Limb (tissue), 2 donors: ENCODE measurements at regions not wholly inside any gene's neighbourhood (a gene's known extent, or its start where the extent isn't known, plus 50 kb on each side); places are given as distances from the start of the nearest gene placed in this dataset.

ENCODE experiments used
- DNase-seq, 2 donors: peaks; one replicate each; pipeline ENCODE4 v3.0.0-alpha.2; 2016; ENCODE audit errors: extremely low spot score in 2 of 2

GRCh38 chr15:93449798-93450197 lies 360.8 kb upstream of the RGMA start:
- DNase-seq = no peak

GRCh38 chr15:93438310-93438709 lies 349.3 kb upstream of the RGMA start:
- no peak for DNase-seq

GRCh38 chr15:93432474-93432873 lies 343.5 kb upstream of the RGMA start:
- no peak for DNase-seq

GRCh38 chr15:93428807-93429351 lies 339.9 kb upstream of the RGMA start:
- no peak for DNase-seq

- DNase-seq = no peak
Measured at GRCh38 chr15:93428150-93428549, 339.1 kb upstream of the RGMA start.

- no peak for DNase-seq
Measured at GRCh38 chr15:93424131-93424530, 335.1 kb upstream of the RGMA start.

GRCh38 chr15:93422476-93422875 lies 333.5 kb upstream of the RGMA start:
- no peak for DNase-seq

- DNase-seq = no peak
Measured at GRCh38 chr15:93420477-93420876, 331.5 kb upstream of the RGMA start.

- no peak for DNase-seq
Measured at GRCh38 chr15:93420050-93420452, 331.0 kb upstream of the RGMA start.

- no peak for DNase-seq
Measured at GRCh38 chr15:93418566-93418965, 329.6 kb upstream of the RGMA start.

GRCh38 chr15:93417631-93418030 lies 328.6 kb upstream of the RGMA start:
- DNase-seq = no peak

- no peak for DNase-seq
Measured at GRCh38 chr15:93417156-93417555, 328.1 kb upstream of the RGMA start.

- no peak for DNase-seq
Measured at GRCh38 chr15:93415576-93415975, 326.6 kb upstream of the RGMA start.

- DNase-seq = no peak
Measured at GRCh38 chr15:93414576-93415231, 325.7 kb upstream of the RGMA start.

GRCh38 chr15:93413745-93414144 lies 324.7 kb upstream of the RGMA start:
- DNase-seq = no peak

- DNase-seq = no peak
Measured at GRCh38 chr15:93399121-93399520, 310.1 kb upstream of the RGMA start.

GRCh38 chr15:93389211-93389610 lies 300.2 kb upstream of the RGMA start:
- no peak for DNase-seq

GRCh38 chr15:93384886-93385285 lies 295.9 kb upstream of the RGMA start:
- no peak for DNase-seq

- peak; percentile 41 to 46 for DNase-seq
Measured at GRCh38 chr15:93382200-93382820, 293.3 kb upstream of the RGMA start.

GRCh38 chr15:93378558-93378957 lies 289.5 kb upstream of the RGMA start:
- peak in 1 of 2 donors; percentile 46 for DNase-seq

GRCh38 chr15:93372865-93373223 lies 283.8 kb upstream of the RGMA start:
- peak in 1 of 2 donors; percentile 27 for DNase-seq

GRCh38 chr15:93372208-93372864 lies 283.3 kb upstream of the RGMA start:
- no peak for DNase-seq
